Fibroblast of lung (primary cell): ENCODE measurements at regions not wholly inside any gene's neighbourhood (a gene's known extent, or its start where the extent isn't known, plus 50 kb on each side); places are given as distances from the start of the nearest gene placed in this dataset.
A peak's percentile ranks its signal among the peaks of the same experiment; 100 is the strongest.

ENCODE experiments used
- DNase-seq, 2 donors: peaks; one replicate each; pipeline versions ENCODE4 v3.0.0 to v3.0.0-alpha.2; 2010; ENCODE audit warnings: low read depth in 2 of 2
- H2AFZ ChIP-seq: 2 replicates; pipeline ENCODE4 v1.5.1; 2012; ENCODE audit warnings: low read length, control low read depth, inconsistent platforms
- H3K27ac ChIP-seq: 2 replicates; pipeline ENCODE4 v1.5.1; 2011; ENCODE audit warnings: low read length, control low read depth; ENCODE audit not compliant: insufficient read depth
- H3K27me3 ChIP-seq: 2 replicates; pipeline ENCODE4 v1.5.1; 2011; ENCODE audit warnings: mild to moderate bottlenecking, low read length; ENCODE audit not compliant: control insufficient read depth, insufficient read depth
- H3K36me3 ChIP-seq: 2 replicates; pipeline ENCODE4 v1.5.1; 2011; ENCODE audit warnings: low read length; ENCODE audit not compliant: control insufficient read depth, insufficient read depth
- H3K4me1 ChIP-seq: 2 replicates; pipeline ENCODE4 v1.5.1; 2011; ENCODE audit warnings: low read length; ENCODE audit not compliant: control insufficient read depth, insufficient read depth; ENCODE audit errors: extremely low read depth
- H3K4me2 ChIP-seq: 2 replicates; pipeline ENCODE4 v1.5.1; 2011; ENCODE audit warnings: low read length, control low read depth; ENCODE audit not compliant: insufficient read depth; ENCODE audit errors: extremely low read depth
- H3K4me3 ChIP-seq, 4 experiments: fragments of 200-600 bp in 1 of 4; sonication (generic) in 1 of 4; replicated peaks in 1 of 4; 2 replicates each; pipeline ENCODE4 v1.5.1; 2011 to 2016; ENCODE audit warnings: low read length in 4 of 4, low read depth in 3 of 4, mild to moderate bottlenecking in 3 of 4, control low read depth in 2 of 4, inconsistent platforms in 1 of 4, mixed read lengths in 1 of 4; ENCODE audit not compliant: insufficient read depth in 1 of 4; ENCODE audit errors: control extremely low read depth in 1 of 4
- H3K79me2 ChIP-seq: 2 replicates; pipeline ENCODE4 v1.5.1; 2012; ENCODE audit warnings: mild to moderate bottlenecking, low read length, inconsistent platforms; ENCODE audit not compliant: control insufficient read depth, insufficient read depth
- H3K9ac ChIP-seq: 2 replicates; pipeline ENCODE4 v1.5.1; 2011; ENCODE audit warnings: mild to moderate bottlenecking, low read length, control low read depth; ENCODE audit not compliant: insufficient read depth
- H3K9me3 ChIP-seq: 2 replicates; pipeline ENCODE4 v1.5.1; 2012; ENCODE audit warnings: low read depth, low read length; ENCODE audit not compliant: control insufficient read depth, insufficient read depth
- H4K20me1 ChIP-seq: 2 replicates; pipeline ENCODE4 v1.5.1; 2011; ENCODE audit warnings: low read length; ENCODE audit not compliant: control insufficient read depth, insufficient read depth; ENCODE audit errors: extremely low read depth
- EZH2 ChIP-seq: IDR thresholded peaks from 2 replicates; pipeline ENCODE4 v1.5.1; 2012; ENCODE audit warnings: low read length, control low read depth, mild to moderate bottlenecking; ENCODE audit errors: missing control alignments
- TF ChIP-seq, protein P1 (sequence below), 2 donors: IDR thresholded peaks in 1 of 2; conservative IDR thresholded peaks in 1 of 2; 1 replicate in 1 of 2; 2 replicates in 1 of 2; pipeline ENCODE4 v1.5.1; 2011 to 2012; ENCODE audit warnings: low read length in 2 of 2, control low read depth in 1 of 2, inconsistent platforms in 1 of 2, low read depth in 1 of 2, mild to moderate bottlenecking in 1 of 2

DNA sequence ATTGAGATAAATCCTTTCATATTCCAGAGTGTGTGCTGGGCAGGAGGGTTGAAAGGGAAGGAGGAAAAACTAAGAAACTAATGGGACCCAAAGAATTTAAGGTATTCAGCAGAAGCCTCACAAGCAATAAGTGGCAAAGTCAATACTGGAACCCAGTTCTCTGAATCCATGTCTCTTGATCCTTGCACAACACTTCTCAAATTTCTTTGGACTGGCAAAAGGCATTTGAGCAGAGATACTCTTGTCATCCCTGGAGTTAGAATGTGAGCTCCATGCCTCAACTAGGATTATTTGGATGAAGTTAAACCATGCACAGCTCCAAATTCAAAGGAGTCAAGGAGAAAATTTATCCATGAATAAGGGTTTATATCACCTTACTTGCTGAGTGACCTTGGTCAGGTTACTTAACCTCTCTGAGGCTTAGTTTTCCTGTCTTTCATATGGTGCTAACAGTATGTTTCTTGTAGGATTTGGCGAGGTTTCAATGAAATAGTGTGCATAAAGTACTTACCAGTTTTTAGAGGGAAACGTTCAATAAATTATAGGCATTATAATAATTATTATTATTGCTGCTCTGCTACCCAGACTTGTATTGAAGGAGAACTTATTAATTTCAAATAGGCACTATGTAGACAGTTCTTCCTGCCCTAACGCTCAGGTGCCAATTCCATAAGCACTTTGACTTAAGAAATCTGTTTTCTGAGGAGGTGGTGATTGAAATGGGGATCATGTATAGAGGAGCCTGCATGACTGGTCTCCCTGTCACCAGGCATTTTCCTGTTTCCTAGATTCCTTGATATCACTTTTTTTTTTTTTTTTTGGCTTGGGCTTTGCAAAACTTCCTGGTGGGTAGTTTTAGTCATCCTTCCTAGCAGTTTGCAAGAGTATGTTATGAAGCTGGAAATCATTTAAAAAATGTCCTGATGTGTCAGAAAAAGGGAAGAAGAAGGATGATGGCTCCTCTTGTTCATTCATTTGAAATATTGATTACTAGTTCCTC is 125.0 kb upstream of the JUN start:
- TF ChIP-seq, protein P1, sequence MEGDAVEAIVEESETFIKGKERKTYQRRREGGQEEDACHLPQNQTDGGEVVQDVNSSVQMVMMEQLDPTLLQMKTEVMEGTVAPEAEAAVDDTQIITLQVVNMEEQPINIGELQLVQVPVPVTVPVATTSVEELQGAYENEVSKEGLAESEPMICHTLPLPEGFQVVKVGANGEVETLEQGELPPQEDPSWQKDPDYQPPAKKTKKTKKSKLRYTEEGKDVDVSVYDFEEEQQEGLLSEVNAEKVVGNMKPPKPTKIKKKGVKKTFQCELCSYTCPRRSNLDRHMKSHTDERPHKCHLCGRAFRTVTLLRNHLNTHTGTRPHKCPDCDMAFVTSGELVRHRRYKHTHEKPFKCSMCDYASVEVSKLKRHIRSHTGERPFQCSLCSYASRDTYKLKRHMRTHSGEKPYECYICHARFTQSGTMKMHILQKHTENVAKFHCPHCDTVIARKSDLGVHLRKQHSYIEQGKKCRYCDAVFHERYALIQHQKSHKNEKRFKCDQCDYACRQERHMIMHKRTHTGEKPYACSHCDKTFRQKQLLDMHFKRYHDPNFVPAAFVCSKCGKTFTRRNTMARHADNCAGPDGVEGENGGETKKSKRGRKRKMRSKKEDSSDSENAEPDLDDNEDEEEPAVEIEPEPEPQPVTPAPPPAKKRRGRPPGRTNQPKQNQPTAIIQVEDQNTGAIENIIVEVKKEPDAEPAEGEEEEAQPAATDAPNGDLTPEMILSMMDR (conservative IDR thresholded peaks at IDR 0.05 in 1 of 2, IDR thresholded peaks at IDR 0.05 in 1 of 2; ENCODE audit: low read depth in 1 of 2, low read length in 2 of 2), result no peak
- no peak for TF ChIP-seq EZH2
- Histone ChIP-seq H2AFZ (no peak overlapping the region), H4K20me1 (no peaks in the 10 kb centered on the region), H3K4me2 (no peak overlapping the region), H3K36me3 (no peaks in the 10 kb centered on the region), H3K79me2 (no peaks in the 10 kb centered on the region), H3K4me3 (no peak overlapping the region), H3K9me3 (no peaks in the 10 kb centered on the region), H3K9ac (no peak overlapping the region), H3K27ac (no peak overlapping the region), H3K27me3 (no peaks in the 10 kb centered on the region), H3K4me1 (peaks cover 3% of the 10 kb centered on the region)
- peak; percentile 51 to 80 for DNase-seq

DNA sequence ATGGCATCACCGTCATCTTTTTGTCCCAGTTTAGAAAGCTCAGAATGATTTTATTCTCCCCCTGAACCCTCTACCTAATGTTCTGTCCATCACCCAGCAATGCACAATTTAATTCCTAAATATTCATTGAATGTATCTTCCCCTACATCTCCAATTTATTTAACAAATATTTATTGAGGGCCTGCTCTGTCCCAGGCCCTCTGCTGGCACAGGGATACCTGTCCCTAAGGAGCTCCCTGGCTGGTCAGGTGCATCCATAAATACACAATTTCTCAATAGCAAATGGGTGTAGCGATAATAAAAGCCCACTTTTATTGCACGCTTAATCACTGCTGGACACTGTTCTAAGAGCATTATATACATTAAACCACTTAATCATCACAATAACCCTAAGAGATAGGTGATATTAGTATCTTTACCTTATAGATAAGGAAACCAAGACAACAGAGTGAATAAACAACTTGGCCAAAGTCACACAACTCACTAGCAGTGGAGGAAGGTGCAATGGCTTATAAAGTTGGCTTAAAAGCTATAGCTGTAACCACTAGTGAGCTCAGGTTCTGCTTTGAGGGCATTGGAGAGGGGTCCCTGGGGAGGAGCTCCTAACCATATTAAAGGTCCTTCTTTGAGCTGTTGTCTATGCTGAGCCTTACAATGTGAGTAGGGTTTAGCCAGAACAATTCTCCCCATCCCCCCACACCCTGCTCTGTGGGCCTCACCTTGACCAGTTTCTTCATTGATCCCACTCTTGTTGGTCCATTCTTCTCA is 126.3 kb upstream of the JUN start:
- H3K4me2 ChIP-seq, result no peak overlapping the region

More for the DNA sequence above, 126.3 kb upstream of the JUN start:
- H4K20me1 ChIP-seq, result no peaks in the 10 kb centered on the region
- H3K9me3 ChIP-seq, result no peaks in the 10 kb centered on the region
- no peak for DNase-seq
- H3K27me3 ChIP-seq, result no peaks in the 10 kb centered on the region
- no peaks in the 10 kb centered on the region for H3K79me2 ChIP-seq
- H3K36me3 ChIP-seq, result no peaks in the 10 kb centered on the region
- H3K27ac ChIP-seq, result peak overlapping the region; percentile 17
- no peak overlapping the region for H3K4me3 ChIP-seq
- H3K9ac ChIP-seq, result no peak overlapping the region
- H2AFZ ChIP-seq, result no peak overlapping the region
- peaks cover 3% of the 10 kb centered on the region for H3K4me1 ChIP-seq
- no peak for TF ChIP-seq EZH2
- TF ChIP-seq, protein P1 (conservative IDR thresholded peaks at IDR 0.05 in 1 of 2, IDR thresholded peaks at IDR 0.05 in 1 of 2; ENCODE audit: low read depth in 1 of 2, low read length in 2 of 2), result no peak
